Lung (tissue), 11 donors: ENCODE measurements at regions not wholly inside any gene's neighbourhood (a gene's known extent, or its start where the extent isn't known, plus 50 kb on each side); places are given as distances from the start of the nearest gene placed in this dataset.

ENCODE experiments used
- ATAC-seq: fragments of 200-7000 bp; cut with Tn5 transposase; one replicate; pipeline ENCODE4 v1.9.1; 2020; ENCODE audit warnings: moderate number of reproducible peaks; ENCODE audit not compliant: insufficient read depth, low FRiP score
- DNase-seq, 3 donors: peaks; one replicate each; pipeline ENCODE4 v3.0.0-alpha.2; 2013 to 2017
- H3K27ac ChIP-seq, 2 donors: one replicate each; pipeline ENCODE4 v1.5.1; 2013; ENCODE audit warnings: mild to moderate bottlenecking in 2 of 2, moderate library complexity in 2 of 2, control low read depth in 1 of 2, inconsistent platforms in 1 of 2, low read depth in 1 of 2, low read length in 1 of 2
- H3K27me3 ChIP-seq, 3 donors: one replicate each; pipeline ENCODE4 v1.5.1; 2013; ENCODE audit warnings: low read length in 2 of 3; ENCODE audit not compliant: control insufficient read depth in 3 of 3, insufficient read depth in 3 of 3
- H3K36me3 ChIP-seq, 4 donors: one replicate each; pipeline ENCODE4 v1.5.1; 2013; ENCODE audit warnings: low read length in 4 of 4, mild to moderate bottlenecking in 1 of 4, moderate library complexity in 1 of 4; ENCODE audit not compliant: control insufficient read depth in 4 of 4, insufficient read depth in 4 of 4
- H3K4me1 ChIP-seq, 5 donors: one replicate each; pipeline ENCODE4 v1.5.1; 2013; ENCODE audit warnings: low read length in 5 of 5, mild to moderate bottlenecking in 2 of 5, moderate library complexity in 1 of 5; ENCODE audit not compliant: control insufficient read depth in 5 of 5, insufficient read depth in 5 of 5
- H3K4me3 ChIP-seq: one replicate; pipeline ENCODE4 v1.5.1; 2013; ENCODE audit warnings: mild to moderate bottlenecking, control low read depth, moderate library complexity
- H3K9ac ChIP-seq, 2 donors: one replicate each; pipeline ENCODE4 v1.5.1; 2013; ENCODE audit warnings: low read length in 2 of 2, control low read depth in 1 of 2; ENCODE audit not compliant: insufficient read depth in 1 of 2
- H3K9me3 ChIP-seq, 4 donors: one replicate each; pipeline ENCODE4 v1.5.1; 2013; ENCODE audit warnings: low read length in 3 of 4, mild to moderate bottlenecking in 1 of 4, moderate library complexity in 1 of 4; ENCODE audit not compliant: control insufficient read depth in 4 of 4, insufficient read depth in 3 of 4
- WGBS, 2 donors: extraction: QIAGEN DNeasy Blood & Tissue Kit; methylation state at CpG; one replicate each; pipeline ENCODE4 v1.1.7; 2013; 5-methylcytosine and 5-hydroxymethylcytosine counted together
- TF ChIP-seq, protein P1 (sequence below): IDR thresholded peaks from 2 replicates; pipeline ENCODE4 v1.5.1; 2012; ENCODE audit warnings: mild to moderate bottlenecking; ENCODE audit errors: control extremely low read depth, extremely low read depth
- donor health status: control.
- donor health status: control.
- donor health status: Bipolar disorder and iron deficiency.
- donor health status: healthy.
- donor health status: DM: yes; HTN: yes; CAD: no.

- TF ChIP-seq, protein P1, sequence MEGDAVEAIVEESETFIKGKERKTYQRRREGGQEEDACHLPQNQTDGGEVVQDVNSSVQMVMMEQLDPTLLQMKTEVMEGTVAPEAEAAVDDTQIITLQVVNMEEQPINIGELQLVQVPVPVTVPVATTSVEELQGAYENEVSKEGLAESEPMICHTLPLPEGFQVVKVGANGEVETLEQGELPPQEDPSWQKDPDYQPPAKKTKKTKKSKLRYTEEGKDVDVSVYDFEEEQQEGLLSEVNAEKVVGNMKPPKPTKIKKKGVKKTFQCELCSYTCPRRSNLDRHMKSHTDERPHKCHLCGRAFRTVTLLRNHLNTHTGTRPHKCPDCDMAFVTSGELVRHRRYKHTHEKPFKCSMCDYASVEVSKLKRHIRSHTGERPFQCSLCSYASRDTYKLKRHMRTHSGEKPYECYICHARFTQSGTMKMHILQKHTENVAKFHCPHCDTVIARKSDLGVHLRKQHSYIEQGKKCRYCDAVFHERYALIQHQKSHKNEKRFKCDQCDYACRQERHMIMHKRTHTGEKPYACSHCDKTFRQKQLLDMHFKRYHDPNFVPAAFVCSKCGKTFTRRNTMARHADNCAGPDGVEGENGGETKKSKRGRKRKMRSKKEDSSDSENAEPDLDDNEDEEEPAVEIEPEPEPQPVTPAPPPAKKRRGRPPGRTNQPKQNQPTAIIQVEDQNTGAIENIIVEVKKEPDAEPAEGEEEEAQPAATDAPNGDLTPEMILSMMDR = no peak
- H3K36me3 ChIP-seq = no peaks in the 10 kb centered on the region
- H3K27ac ChIP-seq = no peak overlapping the region
- no peak for ATAC-seq
- no peak for DNase-seq
- no peak overlapping the region for H3K4me3 ChIP-seq
- no peak overlapping the region for H3K9ac ChIP-seq
- H3K4me1 ChIP-seq = no peaks in the 10 kb centered on the region
- peaks cover 0 to 2% (median 0%) of the 10 kb centered on the region in 4 donors for H3K9me3 ChIP-seq
- no peaks in the 10 kb centered on the region for H3K27me3 ChIP-seq
- WGBS, 2 donors = 83 to 93% methylated on average over 2 of the region's 2 CpGs
Measured at GRCh38 chr4:136643416-136643815, 888.9 kb downstream of the PCDH18 start.

- H3K4me1 ChIP-seq = no peaks in the 10 kb centered on the region
- no peak overlapping the region for H3K9ac ChIP-seq
- no peak overlapping the region for H3K27ac ChIP-seq
- ATAC-seq (no peak), DNase-seq (peak in 2 of 3 donors; percentile 3 to 6)
- TF ChIP-seq, protein P1 = no peak
- no peaks in the 10 kb centered on the region for H3K27me3 ChIP-seq
- H3K9me3 ChIP-seq = peaks cover 0 to 2% (median 0%) of the 10 kb centered on the region in 4 donors
- WGBS, 2 donors = 76 to 83% methylated on average over 9 of the region's 9 CpGs
- H3K36me3 ChIP-seq = no peaks in the 10 kb centered on the region
- H3K4me3 ChIP-seq = no peak overlapping the region
Measured at GRCh38 chr4:136637071-136637777, 895.1 kb downstream of the PCDH18 start.

- ATAC-seq (no peak), DNase-seq (no peak)
- H3K9ac ChIP-seq = no peak overlapping the region
- no peak overlapping the region for H3K4me3 ChIP-seq
- 84 to 93% methylated on average over 10 of the region's 10 CpGs for WGBS, 2 donors
- no peaks in the 10 kb centered on the region for H3K27me3 ChIP-seq
- no peak overlapping the region for H3K27ac ChIP-seq
- H3K36me3 ChIP-seq = no peaks in the 10 kb centered on the region
- TF ChIP-seq, protein P1 = no peak
- peaks cover 0 to 2% (median 0%) of the 10 kb centered on the region in 4 donors for H3K9me3 ChIP-seq
- no peaks in the 10 kb centered on the region for H3K4me1 ChIP-seq
Measured at GRCh38 chr4:136636155-136636554, 896.1 kb downstream of the PCDH18 start.

- no peaks in the 10 kb centered on the region for H3K27me3 ChIP-seq
- no peaks in the 10 kb centered on the region for H3K4me1 ChIP-seq
- H3K4me3 ChIP-seq = no peak overlapping the region
- 79 to 88% methylated on average over 2 of the region's 2 CpGs for WGBS, 2 donors
- no peak overlapping the region for H3K27ac ChIP-seq
- H3K9me3 ChIP-seq = no peaks in the 10 kb centered on the region
- no peak overlapping the region for H3K9ac ChIP-seq
- no peaks in the 10 kb centered on the region for H3K36me3 ChIP-seq
- TF ChIP-seq, protein P1 = no peak
- DNase-seq (no peak), ATAC-seq (no peak)
Measured at GRCh38 chr4:136634121-136634520, 898.2 kb downstream of the PCDH18 start.
